Activated effector memory CD4-positive, alpha-beta T cell treated with Interleukin-2 at 50 U/mL for 16 hours (primary cell): ENCODE measurements at regions not wholly inside any gene's neighbourhood (a gene's known extent, or its start where the extent isn't known, plus 50 kb on each side); places are given as distances from the start of the nearest gene placed in this dataset.

Experiments used
- DNase-seq: peaks from one replicate; pipeline ENCODE4 v3.0.0-alpha.2; 2020

DNA sequence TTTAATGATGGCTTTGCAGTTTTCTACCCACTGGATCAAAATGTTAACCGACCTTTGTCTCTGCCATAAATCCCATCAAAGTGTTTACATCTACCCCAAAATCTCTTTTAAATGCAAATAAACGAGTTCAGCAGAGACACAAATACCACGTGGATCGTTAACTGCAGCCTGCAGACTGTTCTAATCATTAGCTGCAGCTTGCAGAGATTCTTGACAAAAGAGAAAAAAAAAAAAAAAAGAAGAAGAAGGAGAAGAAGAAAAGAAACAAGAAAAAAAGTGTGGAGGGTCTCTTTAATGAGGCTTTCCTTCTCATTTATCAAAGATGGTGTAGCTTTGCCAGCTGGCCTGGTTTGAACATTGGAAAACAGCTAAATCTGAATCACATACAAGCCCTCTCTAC lies 275.7 kb downstream of the NEDD1 start:
- DNase-seq, result no peak

GRCh38 chr12:97184127-97184773 lies 277.2 kb downstream of the NEDD1 start:
- no peak for DNase-seq

DNA sequence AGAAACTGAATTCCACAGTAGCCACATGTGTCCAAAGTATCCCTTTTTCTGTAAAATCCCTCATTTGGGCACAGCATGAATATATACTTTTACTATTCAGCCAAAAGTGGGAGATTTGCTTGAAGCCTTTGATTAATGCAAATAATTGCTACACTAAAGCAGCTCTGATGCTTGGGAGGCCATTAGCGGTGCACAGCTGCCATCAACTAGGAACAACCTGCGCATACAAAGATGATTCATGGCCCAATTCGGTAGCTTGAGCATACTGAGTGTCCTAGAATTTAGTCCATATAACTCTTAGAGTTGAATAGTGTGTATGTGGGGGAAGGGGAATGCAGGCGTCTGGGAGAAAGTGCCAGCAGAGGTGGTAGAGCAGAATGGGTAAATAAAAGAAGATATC lies 277.0 kb upstream of the RMST start:
- no peak for DNase-seq

- no peak for DNase-seq
These were observed 268.1 kb upstream of the RMST start for GRCh38 chr12:97194546-97194945.

GRCh38 chr12:97200181-97200580 lies 262.4 kb upstream of the RMST start:
- DNase-seq, result no peak

DNA sequence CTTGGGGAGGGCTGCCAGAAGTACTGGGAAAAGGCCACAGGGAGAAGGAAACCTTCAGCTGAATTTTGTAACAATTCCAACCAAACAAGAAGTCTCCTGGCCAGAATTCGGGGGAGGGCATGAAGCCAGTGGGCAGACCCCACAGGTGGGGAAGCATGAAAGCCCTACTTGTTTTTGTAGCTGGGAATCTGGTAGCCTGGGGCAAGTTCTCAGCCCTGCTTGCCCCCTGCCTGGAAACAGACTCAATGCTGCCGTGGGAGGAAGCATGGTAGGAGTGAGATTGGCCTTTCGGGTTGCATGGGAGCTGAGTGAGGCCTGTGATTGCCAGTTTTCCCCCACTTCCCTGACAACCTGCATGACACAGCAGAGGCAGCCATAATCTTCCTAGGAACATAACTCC lies 259.2 kb upstream of the RMST start:
- DNase-seq, result no peak

DNA sequence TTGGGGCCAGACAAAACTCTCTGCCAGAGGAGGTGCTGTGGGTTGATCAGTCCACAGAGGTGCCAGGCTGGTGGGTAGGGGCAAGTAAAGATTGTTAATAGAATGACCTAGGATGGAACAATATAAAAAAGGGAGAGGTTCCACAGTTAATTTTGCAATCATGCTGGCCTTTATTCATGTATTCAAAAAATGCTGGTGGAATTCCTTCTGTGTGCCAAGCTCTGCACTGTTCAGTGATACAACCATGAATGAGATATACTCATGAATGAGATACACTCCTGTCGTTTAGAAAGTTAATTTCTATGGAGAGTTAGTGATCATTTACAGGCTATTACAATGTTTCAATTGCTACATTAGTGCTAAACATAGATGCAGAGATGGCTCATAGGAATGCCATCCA lies 252.6 kb upstream of the RMST start:
- DNase-seq, result no peak

GRCh38 chr12:97211416-97211930 lies 251.1 kb upstream of the RMST start:
- DNase-seq, result no peak

DNA sequence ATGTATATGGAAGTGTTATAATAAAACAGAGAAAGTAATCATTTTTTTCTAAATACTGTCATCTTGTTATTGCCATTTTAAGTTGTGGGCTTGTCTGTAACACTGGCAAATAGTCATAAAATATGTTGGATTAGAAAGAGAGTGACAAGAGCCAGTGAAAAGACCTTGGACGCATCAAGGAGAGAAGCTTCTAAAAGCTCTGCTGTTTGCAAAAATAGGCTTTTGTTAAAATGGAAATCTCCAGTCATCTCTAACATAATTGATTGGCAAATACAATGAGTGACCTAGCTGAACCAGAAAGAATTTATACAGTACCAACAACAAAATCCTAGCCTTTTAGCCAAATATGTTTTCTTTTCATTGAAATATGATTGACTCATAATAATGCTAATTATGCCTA lies 245.8 kb upstream of the RMST start:
- DNase-seq, result no peak

DNA sequence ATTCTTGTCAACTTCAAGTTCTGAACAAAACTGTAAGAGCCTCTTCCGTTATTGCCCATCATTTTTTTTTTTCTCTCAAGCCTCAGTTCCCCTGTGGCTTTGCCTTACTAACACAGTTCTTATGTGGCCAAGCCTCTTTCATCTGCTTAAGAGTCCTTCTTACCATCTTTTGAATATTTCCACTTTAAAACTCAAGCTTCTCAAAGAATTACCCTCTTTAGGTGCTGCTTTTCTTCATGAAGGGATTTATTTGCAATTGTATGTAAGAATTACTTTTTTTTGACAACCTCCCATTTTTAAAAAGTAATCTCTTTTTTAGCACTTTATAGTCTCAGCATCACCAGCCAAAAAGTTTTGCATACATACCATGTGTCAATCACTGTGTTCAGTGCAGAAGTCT lies 240.2 kb upstream of the RMST start:
- DNase-seq, result no peak

DNA sequence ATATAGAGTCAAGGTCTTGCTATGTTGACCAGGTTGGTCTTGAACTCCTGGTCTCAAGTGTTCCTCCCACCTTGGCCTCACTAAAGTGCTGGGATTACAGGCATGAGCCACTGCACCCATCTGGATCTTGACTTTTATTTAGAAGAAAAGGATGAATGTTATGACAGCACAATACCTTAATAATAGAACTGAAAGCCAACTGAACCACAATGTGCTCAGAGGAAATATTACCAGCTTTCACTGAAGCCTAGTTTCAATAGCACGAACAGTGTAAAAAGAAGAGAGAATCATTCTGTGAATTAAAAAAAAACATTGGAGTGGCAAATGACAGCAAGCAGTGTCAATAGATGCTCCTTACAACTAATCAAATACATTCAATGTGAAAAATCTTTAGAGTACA lies 239.2 kb upstream of the RMST start:
- no peak for DNase-seq

- DNase-seq, result no peak
These were observed 233.6 kb upstream of the RMST start for GRCh38 chr12:97229004-97229403.

DNA sequence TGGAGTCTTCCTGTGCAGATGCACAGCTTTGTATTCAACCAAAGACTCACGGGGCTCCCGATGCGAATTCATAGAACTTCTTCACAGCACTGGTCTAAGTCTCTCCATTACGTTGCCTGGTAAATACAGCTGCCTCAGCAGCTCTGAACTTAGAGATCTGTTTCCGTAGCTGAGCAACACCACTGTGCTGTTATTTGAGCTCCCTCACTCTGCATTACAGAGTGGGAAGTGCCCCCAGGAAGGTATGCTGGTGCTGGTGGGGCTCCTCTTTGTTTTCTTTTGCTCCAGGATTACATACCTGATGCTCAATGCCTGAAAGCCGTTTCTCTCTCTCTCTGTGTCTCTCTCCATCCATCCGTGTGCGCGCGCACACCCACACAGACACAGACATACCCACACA lies 227.5 kb upstream of the RMST start:
- DNase-seq, result no peak

DNA sequence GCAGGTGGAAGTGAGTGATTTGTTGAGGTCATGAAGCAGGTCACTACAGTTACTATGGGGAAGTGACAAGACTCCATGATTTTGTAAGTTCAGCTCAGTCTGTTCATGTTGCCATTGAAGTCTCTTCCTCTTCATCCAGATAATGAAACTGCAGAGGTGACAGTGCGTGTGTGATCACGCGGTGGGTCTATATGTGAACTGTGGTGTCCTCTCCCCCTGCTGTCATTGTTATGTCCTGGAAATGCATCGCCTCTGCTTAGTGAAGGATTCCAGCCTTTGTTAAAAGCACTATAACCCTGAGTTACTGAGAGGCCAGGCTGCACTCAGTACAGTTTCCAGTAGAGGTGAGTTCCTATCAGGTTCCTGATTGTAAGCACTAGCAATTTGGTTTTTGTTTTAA lies 216.2 kb upstream of the RMST start:
- DNase-seq, result no peak

DNA sequence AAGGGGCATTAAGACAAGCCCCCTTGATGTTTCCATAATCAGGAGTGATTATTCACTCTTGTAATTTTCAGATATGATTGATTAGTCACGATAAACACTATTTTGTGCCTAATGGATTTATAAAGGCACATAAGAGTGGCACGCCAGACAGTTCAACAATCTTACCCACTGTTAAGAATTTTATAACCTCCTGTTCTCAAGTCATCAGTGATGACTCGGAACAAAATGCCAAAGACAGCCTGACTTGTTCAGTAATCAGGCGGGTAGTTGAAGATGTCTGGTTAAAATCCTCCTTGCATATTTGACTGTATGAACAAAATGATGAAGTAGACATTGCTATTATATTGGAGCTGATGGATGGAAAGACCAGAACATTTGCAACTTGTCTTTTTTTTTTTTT lies 212.1 kb upstream of the RMST start:
- DNase-seq, result no peak

GRCh38 chr12:97257726-97258125 lies 204.9 kb upstream of the RMST start:
- no peak for DNase-seq

GRCh38 chr12:97259098-97259497 lies 203.5 kb upstream of the RMST start:
- no peak for DNase-seq

DNA sequence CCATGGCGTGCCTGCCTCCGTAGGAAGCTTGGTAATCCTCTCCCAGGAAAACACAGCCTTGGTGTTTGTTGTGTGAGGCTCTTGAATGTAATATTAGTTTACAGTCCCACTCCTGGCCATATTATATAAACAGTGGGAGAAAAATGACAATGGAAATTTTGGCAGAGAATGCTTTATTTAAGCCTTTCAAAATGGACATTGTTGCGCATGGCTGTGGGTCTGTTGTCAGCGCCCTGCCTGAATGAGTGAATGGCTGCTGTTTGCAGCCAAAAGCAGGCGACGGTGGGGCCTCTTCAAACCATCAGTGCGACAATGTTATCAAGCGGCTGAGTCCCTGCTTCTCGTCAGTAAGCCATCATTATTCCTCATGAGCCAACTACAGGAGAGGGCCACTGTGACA lies 201.8 kb upstream of the RMST start:
- DNase-seq, result no peak

GRCh38 chr12:97267166-97267565 lies 195.4 kb upstream of the RMST start:
- DNase-seq, result no peak

GRCh38 chr12:97267594-97268202 lies 194.9 kb upstream of the RMST start:
- DNase-seq, result no peak

GRCh38 chr12:97272471-97272870 lies 190.1 kb upstream of the RMST start:
- DNase-seq, result no peak

DNA sequence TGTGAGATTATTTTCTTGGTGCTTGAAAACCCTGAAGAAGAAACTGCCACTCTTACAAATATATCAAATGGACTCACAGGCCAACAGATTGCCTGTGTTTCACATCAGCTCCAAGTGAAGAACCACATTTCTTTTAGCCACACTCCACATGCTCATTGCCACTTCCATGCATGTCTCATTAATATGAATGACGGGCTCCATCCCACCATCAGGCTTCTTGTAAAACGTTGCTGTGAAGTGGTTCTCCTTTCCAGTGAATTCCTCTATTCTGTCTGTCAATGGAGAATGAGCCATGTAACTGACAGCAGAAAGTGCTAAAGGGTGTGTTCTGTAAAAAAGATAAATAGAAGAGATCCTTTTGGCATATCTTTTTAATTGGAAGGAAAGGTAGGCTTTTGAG lies 188.2 kb upstream of the RMST start:
- DNase-seq, result no peak

DNA sequence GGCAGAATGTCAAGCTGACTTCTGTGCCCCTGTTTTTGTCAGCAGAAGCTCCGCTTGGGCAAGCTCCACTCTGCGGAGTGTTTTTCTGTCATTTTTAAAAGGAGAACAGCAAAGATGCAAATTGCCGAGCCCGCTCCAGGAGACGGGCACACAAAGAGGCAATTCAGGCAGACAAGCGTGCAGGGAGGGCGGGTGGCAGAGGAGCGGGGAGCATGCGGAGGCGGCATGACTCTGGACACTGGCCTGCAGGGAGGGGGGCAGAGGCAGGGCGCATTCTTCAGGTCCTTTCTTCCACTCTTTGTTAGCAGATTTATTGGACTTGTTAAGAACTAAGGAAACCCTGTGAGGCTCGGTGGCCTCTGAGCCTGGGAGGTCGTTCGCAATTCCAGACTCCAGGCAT lies 187.3 kb upstream of the RMST start:
- DNase-seq, result no peak

DNA sequence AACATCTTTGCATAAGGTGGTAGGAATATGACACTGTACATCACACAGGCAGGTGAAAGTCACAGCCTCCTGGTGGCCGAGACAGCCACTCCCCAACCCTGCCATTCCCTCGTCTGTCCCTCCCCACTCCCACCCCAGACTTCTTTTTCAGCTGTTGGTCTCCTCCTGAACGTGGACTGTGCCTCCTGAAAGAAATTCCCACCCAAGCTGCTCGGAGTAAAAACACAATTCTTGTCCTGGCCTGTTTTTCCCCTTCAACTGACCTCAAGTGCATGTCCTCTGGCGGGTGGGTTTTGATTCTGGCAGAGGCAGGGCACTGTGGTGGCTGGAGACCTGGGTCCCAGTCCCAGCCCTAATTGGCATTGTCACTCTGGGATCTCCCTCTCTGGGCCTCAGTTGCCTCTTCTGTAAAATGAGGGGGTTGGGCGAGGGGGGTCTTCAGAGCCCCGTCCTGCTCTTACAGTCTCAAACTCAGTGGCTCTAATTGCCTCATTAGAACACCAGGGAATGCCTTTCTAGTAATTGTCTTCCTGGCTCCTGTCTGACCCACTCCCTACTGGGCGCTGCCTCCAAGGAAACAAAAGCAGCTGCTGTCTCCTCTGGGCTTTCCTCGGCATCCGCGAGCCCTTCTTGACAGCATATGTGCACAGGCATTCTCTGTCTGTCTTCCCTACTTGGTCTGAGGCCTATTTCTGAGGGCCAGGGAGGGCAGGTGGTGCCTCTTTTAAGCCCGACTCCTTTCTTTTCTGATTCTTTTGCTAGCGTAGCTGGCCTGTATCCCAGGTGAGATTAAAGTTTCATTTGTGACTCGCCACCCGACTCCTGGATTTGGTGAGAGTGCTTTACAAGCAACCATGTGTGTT lies 186.6 kb upstream of the RMST start:
- no peak for DNase-seq
